HG03439 (cell line): ENCODE measurements at regions not wholly inside any gene's neighbourhood (a gene's known extent, or its start where the extent isn't known, plus 50 kb on each side); places are given as distances from the start of the nearest gene placed in this dataset.
"Not testable (repeated sequence)": the region's sequence is repeated elsewhere in the genome, so short reads cannot be mapped to it uniquely, and the experiment has no call there.

Experiments used
- ATAC-seq: cut with Tn5 transposase; IDR thresholded peaks from one replicate; pipeline ENCODE4 v1.9.1; 2021; ENCODE audit warnings: mild to moderate bottlenecking, moderate library complexity; ENCODE audit not compliant: unreplicated experiment

GRCh38 chr10:123375097-123375496, 220.9 kb downstream of the BUB3 start:
- no peak for ATAC-seq

- no peak for ATAC-seq
Observed at GRCh38 chr10:123375738-123376137, 221.5 kb downstream of the BUB3 start.

GRCh38 chr10:123377883-123378282, 223.7 kb downstream of the BUB3 start:
- ATAC-seq, result no peak

- no peak for ATAC-seq
Observed at GRCh38 chr10:123378302-123378701, 224.1 kb downstream of the BUB3 start.

- no peak for ATAC-seq
Observed at GRCh38 chr10:123379156-123379555, 225.0 kb downstream of the BUB3 start.

- no peak for ATAC-seq
Observed at GRCh38 chr10:123380491-123381085, 226.4 kb downstream of the BUB3 start.

GRCh38 chr10:123381224-123381623, 227.0 kb downstream of the BUB3 start:
- ATAC-seq, result no peak

- ATAC-seq, result no peak
Observed at GRCh38 chr10:123382491-123382890, 228.3 kb downstream of the BUB3 start.

GRCh38 chr10:123385508-123386080, 231.4 kb downstream of the BUB3 start:
- no peak for ATAC-seq

- ATAC-seq, result no peak
Observed at GRCh38 chr10:123389520-123389919, 235.3 kb downstream of the BUB3 start.

GRCh38 chr10:123390332-123390731, 236.1 kb downstream of the BUB3 start:
- ATAC-seq, result no peak

GRCh38 chr10:123390874-123391273, 236.7 kb downstream of the BUB3 start:
- ATAC-seq, result no peak

- ATAC-seq, result peak; percentile 19
Observed at GRCh38 chr10:123391275-123392028, 237.2 kb downstream of the BUB3 start.

GRCh38 chr10:123392182-123392963, 238.2 kb downstream of the BUB3 start:
- ATAC-seq, result peak; percentile 91

GRCh38 chr10:123393170-123393569, 239.0 kb downstream of the BUB3 start:
- ATAC-seq, result no peak

GRCh38 chr10:123394382-123394781, 240.2 kb downstream of the BUB3 start:
- no peak for ATAC-seq

- ATAC-seq, result not testable (repeated sequence)
Observed at GRCh38 chr10:123395234-123395633, 241.0 kb downstream of the BUB3 start.

GRCh38 chr10:123395906-123396305, 241.7 kb downstream of the BUB3 start:
- ATAC-seq, result no peak

- peak; percentile 82 for ATAC-seq
Observed at GRCh38 chr10:123398180-123398591, 244.0 kb downstream of the BUB3 start.

- ATAC-seq, result no peak
Observed at GRCh38 chr10:123398756-123399155, 244.6 kb downstream of the BUB3 start.

- ATAC-seq, result no peak
Observed at GRCh38 chr10:123399276-123399839, 245.2 kb downstream of the BUB3 start.
